ENCODE measurements at regions not wholly inside any gene's neighbourhood (a gene's known extent, or its start where the extent isn't known, plus 50 kb on each side); places are given as distances from the start of the nearest gene placed in this dataset.
A peak's percentile ranks its signal among the peaks of the same experiment; 100 is the strongest.

- no peak overlapping the region for H3K9ac ChIP-seq (ENCODE audit: insufficient read depth, low read depth, low read length)
- ATAC-seq (no peak), FAIRE-seq (no peak), DNase-seq (ENCODE audit: low spot score) (no peak)
- CTCF ChIA-PET (ENCODE audit: low intra/inter-chr PET ratio, low total read pairs), result no interaction called here
- H4K20me1 ChIP-seq (ENCODE audit: insufficient read depth, low read length), result no peaks in the 10 kb centered on the region
- H3K36me3 ChIP-seq (replicated peaks in 1 of 2; ENCODE audit: control insufficient read depth in 1 of 2, insufficient read depth in 2 of 2, low read length in 2 of 2), result no peaks in the 10 kb centered on the region
- in situ Hi-C loops (cut with HindIII; ENCODE audit: extremely low pct_ligation_motif_present, low pct_unique_long_range_greater_than_20kb) (no loop called here), intact Hi-C loops (cut with micrococcal nuclease; ENCODE audit: unreplicated experiment) (no loop called here)
- H2AFZ ChIP-seq (ENCODE audit: low read length), result no peak overlapping the region
- H3K9me3 ChIP-seq (ENCODE audit: low read length), result no peaks in the 10 kb centered on the region
- H3K79me2 ChIP-seq (ENCODE audit: insufficient read depth, low read length), result no peaks in the 10 kb centered on the region
- no peaks in the 10 kb centered on the region for H3K27me3 ChIP-seq (ENCODE audit: control insufficient read depth in 1 of 2, insufficient read depth in 2 of 2, low read length in 2 of 2)
- no TSS peak for BruUV-seq (replicated peaks)
- H3K27ac ChIP-seq (ENCODE audit: extremely low read length, insufficient read depth, low read length), result no peak overlapping the region
- no peak overlapping the region for H3K4me2 ChIP-seq (ENCODE audit: low read depth, low read length)
- POLR2A ChIA-PET, result no interaction called here
- no peak overlapping the region for H3K4me3 ChIP-seq (replicated peaks in 1 of 3; ENCODE audit: insufficient read depth in 1 of 3, low read depth in 2 of 3, low read length in 3 of 3)
- 28% methylated on average over 3 of the region's 3 CpGs for whole genome bisulfite sequencing (ENCODE audit: low lambda C conversion rate)
- H3K4me1 ChIP-seq (ENCODE audit: insufficient read depth, low read length), result no peaks in the 10 kb centered on the region
- TF ChIP-seq GZF1 (CRISPR knock-in tag; IDR thresholded peaks at IDR 0.05) (no peak), CEBPB (IDR thresholded peaks at IDR 0.05; ENCODE audit: borderline replicate concordance, low read depth, low read length) (peak; percentile 13; the same call in 1 of the 2 replicates)
Observed at GRCh38 chr2:194314042-194314441, 1343.0 kb upstream of the SLC39A10 start.

GRCh38 chr2:194304191-194304590, 1352.8 kb upstream of the SLC39A10 start:
- no TSS peak for BruUV-seq (replicated peaks)
- Histone ChIP-seq H3K9me3 (ENCODE audit: low read length) (no peaks in the 10 kb centered on the region), H2AFZ (ENCODE audit: low read length) (no peak overlapping the region), H4K20me1 (ENCODE audit: insufficient read depth, low read length) (no peaks in the 10 kb centered on the region), H3K4me1 (ENCODE audit: insufficient read depth, low read length) (no peaks in the 10 kb centered on the region), H3K4me2 (ENCODE audit: low read depth, low read length) (no peak overlapping the region), H3K4me3 (replicated peaks in 1 of 3; ENCODE audit: insufficient read depth in 1 of 3, low read depth in 2 of 3, low read length in 3 of 3) (no peak overlapping the region), H3K27me3 (ENCODE audit: control insufficient read depth in 1 of 2, insufficient read depth in 2 of 2, low read length in 2 of 2) (no peaks in the 10 kb centered on the region), H3K27ac (ENCODE audit: extremely low read length, insufficient read depth, low read length) (no peak overlapping the region), H3K36me3 (replicated peaks in 1 of 2; ENCODE audit: control insufficient read depth in 1 of 2, insufficient read depth in 2 of 2, low read length in 2 of 2) (no peaks in the 10 kb centered on the region), H3K9ac (ENCODE audit: insufficient read depth, low read depth, low read length) (no peak overlapping the region), H3K79me2 (ENCODE audit: insufficient read depth, low read length) (no peaks in the 10 kb centered on the region)
- FAIRE-seq (no peak), ATAC-seq (no peak), DNase-seq (ENCODE audit: low spot score) (no peak)
- POLR2A ChIA-PET, result no interaction called here
- CTCF ChIA-PET (ENCODE audit: low intra/inter-chr PET ratio, low total read pairs), result no interaction called here
- in situ Hi-C loops (cut with HindIII; ENCODE audit: extremely low pct_ligation_motif_present, low pct_unique_long_range_greater_than_20kb), result no loop called here
- intact Hi-C loops (cut with micrococcal nuclease; ENCODE audit: unreplicated experiment), result no loop called here
- no peak for TF ChIP-seq NFYB (CRISPR knock-in tag; IDR thresholded peaks at IDR 0.05)
- no peak for TF ChIP-seq ZBTB46 (CRISPR knock-in tag; IDR thresholded peaks at IDR 0.05; ENCODE audit: borderline replicate concordance)
- TF ChIP-seq RBAK (CRISPR knock-in tag; IDR thresholded peaks at IDR 0.05), result no peak
- TF ChIP-seq RORA (CRISPR knock-in tag; IDR thresholded peaks at IDR 0.05), result no peak
- no peak for TF ChIP-seq NFE2L2 (IDR thresholded peaks at IDR 0.05; ENCODE audit: low read length)
- no peak for TF ChIP-seq ZNF878 (CRISPR knock-in tag; IDR thresholded peaks at IDR 0.05)
- no peak for TF ChIP-seq ZNF580 (CRISPR knock-in tag; IDR thresholded peaks at IDR 0.05; ENCODE audit: borderline replicate concordance, low read depth)
- TF ChIP-seq IKZF1 (IDR thresholded peaks at IDR 0.05), result no peak
- no peak for TF ChIP-seq ZNF792 (CRISPR knock-in tag; IDR thresholded peaks at IDR 0.05)
- TF ChIP-seq TMF1 (CRISPR knock-in tag; IDR thresholded peaks at IDR 0.05; ENCODE audit: low read depth), result no peak
- no peak for TF ChIP-seq ZBTB20 (CRISPR knock-in tag; IDR thresholded peaks at IDR 0.05; ENCODE audit: borderline replicate concordance, low read depth)
- TF ChIP-seq, protein P1, sequence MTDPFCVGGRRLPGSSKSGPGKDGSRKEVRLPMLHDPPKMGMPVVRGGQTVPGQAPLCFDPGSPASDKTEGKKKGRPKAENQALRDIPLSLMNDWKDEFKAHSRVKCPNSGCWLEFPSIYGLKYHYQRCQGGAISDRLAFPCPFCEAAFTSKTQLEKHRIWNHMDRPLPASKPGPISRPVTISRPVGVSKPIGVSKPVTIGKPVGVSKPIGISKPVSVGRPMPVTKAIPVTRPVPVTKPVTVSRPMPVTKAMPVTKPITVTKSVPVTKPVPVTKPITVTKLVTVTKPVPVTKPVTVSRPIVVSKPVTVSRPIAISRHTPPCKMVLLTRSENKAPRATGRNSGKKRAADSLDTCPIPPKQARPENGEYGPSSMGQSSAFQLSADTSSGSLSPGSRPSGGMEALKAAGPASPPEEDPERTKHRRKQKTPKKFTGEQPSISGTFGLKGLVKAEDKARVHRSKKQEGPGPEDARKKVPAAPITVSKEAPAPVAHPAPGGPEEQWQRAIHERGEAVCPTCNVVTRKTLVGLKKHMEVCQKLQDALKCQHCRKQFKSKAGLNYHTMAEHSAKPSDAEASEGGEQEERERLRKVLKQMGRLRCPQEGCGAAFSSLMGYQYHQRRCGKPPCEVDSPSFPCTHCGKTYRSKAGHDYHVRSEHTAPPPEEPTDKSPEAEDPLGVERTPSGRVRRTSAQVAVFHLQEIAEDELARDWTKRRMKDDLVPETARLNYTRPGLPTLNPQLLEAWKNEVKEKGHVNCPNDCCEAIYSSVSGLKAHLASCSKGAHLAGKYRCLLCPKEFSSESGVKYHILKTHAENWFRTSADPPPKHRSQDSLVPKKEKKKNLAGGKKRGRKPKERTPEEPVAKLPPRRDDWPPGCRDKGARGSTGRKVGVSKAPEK (CRISPR knock-in tag; IDR thresholded peaks at IDR 0.05; ENCODE audit: borderline replicate concordance), result no peak
- TF ChIP-seq ZNF17 (CRISPR knock-in tag; IDR thresholded peaks at IDR 0.05), result no peak
- no peak for TF ChIP-seq ZNF230 (CRISPR knock-in tag; IDR thresholded peaks at IDR 0.05)
